WTC11 (cell line): ENCODE measurements at regions not wholly inside any gene's neighbourhood (a gene's known extent, or its start where the extent isn't known, plus 50 kb on each side); places are given as distances from the start of the nearest gene placed in this dataset.
A peak's percentile ranks its signal among the peaks of the same experiment; 100 is the strongest.

Experiments
- ATAC-seq: fragments of 200-7000 bp; cut with Tn5 transposase; 2 replicates; pipeline ENCODE4 v1.10.0; 2021; ENCODE audit warnings: mild to moderate bottlenecking, moderate library complexity
- CTCF ChIA-PET: fragments of 300-600 bp; sonication (Branson Sonifier 250); formaldehyde crosslinking; loops from one replicate; lab custom pipeline; 2021; ENCODE audit warnings: antibody characterized with exemption; lab: Charles Lee
- POLR2A ChIA-PET: fragments of 350-600 bp; sonication (Branson Sonifier 250); formaldehyde crosslinking; loops from one replicate; lab custom pipeline; 2021; ENCODE audit warnings: antibody characterized with exemption; lab: Charles Lee
- DNase-seq: peaks from one replicate; pipeline ENCODE4 v3.0.0; 2021; ENCODE audit warnings: low spot score
- H3K27ac Mint-ChIP-seq: 2 replicates; pipeline ENCODE4 v1.8.0; 2021; ENCODE audit warnings: mixed read lengths
- H3K27me3 Mint-ChIP-seq: 2 replicates; pipeline ENCODE4 v1.8.0; 2021; ENCODE audit warnings: low read depth, mild to moderate bottlenecking, moderate library complexity, mixed read lengths
- H3K36me3 Mint-ChIP-seq: 2 replicates; pipeline ENCODE4 v1.8.0; 2021; ENCODE audit warnings: mixed read lengths
- H3K4me1 Mint-ChIP-seq: 2 replicates; pipeline ENCODE4 v1.8.0; 2022; ENCODE audit warnings: mixed read lengths
- H3K4me3 Mint-ChIP-seq: 2 replicates; pipeline ENCODE4 v1.8.0; 2021; ENCODE audit warnings: mild to moderate bottlenecking, moderate library complexity, mixed read lengths
- H3K9me3 Mint-ChIP-seq: 2 replicates; pipeline ENCODE4 v1.8.0; 2021; ENCODE audit warnings: mixed read lengths
- FOXK1 ChIP-seq: sonication (generic); formaldehyde crosslinking; IDR thresholded peaks from 2 replicates; pipeline ENCODE4 v1.8.0; 2022; ENCODE audit warnings: mild to moderate bottlenecking, moderate library complexity, missing genetic modification reagents
- GTF2I ChIP-seq: fragments of 250-450 bp; sonication (Bioruptor Pico); conservative IDR thresholded peaks from 2 replicates; pipeline ENCODE4 v1.4.0; 2021; ENCODE audit warnings: mild to moderate bottlenecking
- SMAD3 ChIP-seq: sonication (generic); formaldehyde crosslinking; IDR thresholded peaks from 2 replicates; pipeline ENCODE4 v1.8.0; 2022; ENCODE audit warnings: missing genetic modification reagents, mild to moderate bottlenecking, borderline replicate concordance
- ZNF232 ChIP-seq: sonication (generic); formaldehyde crosslinking; IDR thresholded peaks from 2 replicates; pipeline ENCODE4 v1.8.0; 2022; ENCODE audit warnings: mild to moderate bottlenecking, missing genetic modification reagents
- ZNF532 ChIP-seq: fragments of 250-450 bp; sonication (Bioruptor Pico); IDR thresholded peaks from 2 replicates; pipeline ENCODE4 v1.9.0; 2021; ENCODE audit warnings: mild to moderate bottlenecking, borderline replicate concordance
- TF ChIP-seq, protein P1 (sequence below): fragments of 200-600 bp; IDR thresholded peaks from 2 replicates; pipeline ENCODE4 v1.8.0; 2022; ENCODE audit warnings: antibody characterized with exemption
- TF ChIP-seq, protein P2 (sequence below): sonication (generic); formaldehyde crosslinking; IDR thresholded peaks from 2 replicates; pipeline ENCODE4 v1.8.1; 2023; ENCODE audit warnings: mild to moderate bottlenecking, missing genetic modification reagents, borderline replicate concordance
- TF ChIP-seq, protein P3 (sequence below): sonication (generic); formaldehyde crosslinking; IDR thresholded peaks from 2 replicates; pipeline ENCODE4 v1.8.1; 2023; ENCODE audit warnings: mild to moderate bottlenecking, missing genetic modification reagents, moderate library complexity

DNA sequence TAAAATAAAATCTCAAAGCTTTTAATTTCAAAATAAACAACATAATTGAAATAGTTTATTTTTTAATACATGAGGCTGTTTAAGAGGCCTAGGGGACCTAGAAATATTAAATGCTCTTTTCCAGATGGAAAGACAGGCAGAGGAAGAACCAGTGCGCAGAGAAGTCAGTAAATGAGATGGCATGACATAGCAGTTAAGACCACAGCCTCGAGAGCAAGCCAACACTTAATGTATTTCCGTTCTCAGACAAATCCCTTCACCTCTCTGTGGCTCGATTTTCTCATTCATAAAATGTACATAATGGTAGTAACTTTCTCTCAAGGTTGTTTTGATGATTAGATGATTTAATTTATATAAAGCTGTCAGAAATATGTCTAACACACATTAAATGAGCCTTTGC is 405.1 kb upstream of the CWC22 start (continued):
- TF ChIP-seq ZNF532 (CRISPR knock-in tag) (no peak), ZNF232 (no peak), SMAD3 (CRISPR knock-in tag) (no peak), FOXK1 (CRISPR knock-in tag) (no peak), GTF2I (CRISPR knock-in tag) (no peak)
- TF ChIP-seq, protein P1, sequence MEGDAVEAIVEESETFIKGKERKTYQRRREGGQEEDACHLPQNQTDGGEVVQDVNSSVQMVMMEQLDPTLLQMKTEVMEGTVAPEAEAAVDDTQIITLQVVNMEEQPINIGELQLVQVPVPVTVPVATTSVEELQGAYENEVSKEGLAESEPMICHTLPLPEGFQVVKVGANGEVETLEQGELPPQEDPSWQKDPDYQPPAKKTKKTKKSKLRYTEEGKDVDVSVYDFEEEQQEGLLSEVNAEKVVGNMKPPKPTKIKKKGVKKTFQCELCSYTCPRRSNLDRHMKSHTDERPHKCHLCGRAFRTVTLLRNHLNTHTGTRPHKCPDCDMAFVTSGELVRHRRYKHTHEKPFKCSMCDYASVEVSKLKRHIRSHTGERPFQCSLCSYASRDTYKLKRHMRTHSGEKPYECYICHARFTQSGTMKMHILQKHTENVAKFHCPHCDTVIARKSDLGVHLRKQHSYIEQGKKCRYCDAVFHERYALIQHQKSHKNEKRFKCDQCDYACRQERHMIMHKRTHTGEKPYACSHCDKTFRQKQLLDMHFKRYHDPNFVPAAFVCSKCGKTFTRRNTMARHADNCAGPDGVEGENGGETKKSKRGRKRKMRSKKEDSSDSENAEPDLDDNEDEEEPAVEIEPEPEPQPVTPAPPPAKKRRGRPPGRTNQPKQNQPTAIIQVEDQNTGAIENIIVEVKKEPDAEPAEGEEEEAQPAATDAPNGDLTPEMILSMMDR = no peak

DNA sequence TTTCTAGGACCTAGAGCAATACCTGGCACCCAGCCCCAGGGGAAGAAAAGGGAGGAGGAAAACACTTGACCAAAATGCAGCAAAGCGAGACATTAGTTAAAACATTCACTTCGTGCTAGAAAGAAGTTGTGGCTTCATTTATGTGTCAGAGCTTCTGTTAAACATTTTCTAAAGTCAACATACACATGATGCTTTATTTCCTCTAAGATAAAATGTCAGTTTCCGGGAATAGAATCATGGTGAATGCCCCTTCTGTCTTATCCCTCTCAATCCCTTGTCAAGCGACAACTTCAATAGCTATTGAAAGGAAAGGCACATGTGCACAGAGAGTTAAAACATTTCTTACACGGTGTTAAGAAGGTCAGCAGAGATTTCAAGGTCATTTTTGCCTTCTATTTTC is 404.6 kb upstream of the CWC22 start:
- no peak for ATAC-seq
- TF ChIP-seq ZNF532 (CRISPR knock-in tag) = no peak
- TF ChIP-seq, protein P2, sequence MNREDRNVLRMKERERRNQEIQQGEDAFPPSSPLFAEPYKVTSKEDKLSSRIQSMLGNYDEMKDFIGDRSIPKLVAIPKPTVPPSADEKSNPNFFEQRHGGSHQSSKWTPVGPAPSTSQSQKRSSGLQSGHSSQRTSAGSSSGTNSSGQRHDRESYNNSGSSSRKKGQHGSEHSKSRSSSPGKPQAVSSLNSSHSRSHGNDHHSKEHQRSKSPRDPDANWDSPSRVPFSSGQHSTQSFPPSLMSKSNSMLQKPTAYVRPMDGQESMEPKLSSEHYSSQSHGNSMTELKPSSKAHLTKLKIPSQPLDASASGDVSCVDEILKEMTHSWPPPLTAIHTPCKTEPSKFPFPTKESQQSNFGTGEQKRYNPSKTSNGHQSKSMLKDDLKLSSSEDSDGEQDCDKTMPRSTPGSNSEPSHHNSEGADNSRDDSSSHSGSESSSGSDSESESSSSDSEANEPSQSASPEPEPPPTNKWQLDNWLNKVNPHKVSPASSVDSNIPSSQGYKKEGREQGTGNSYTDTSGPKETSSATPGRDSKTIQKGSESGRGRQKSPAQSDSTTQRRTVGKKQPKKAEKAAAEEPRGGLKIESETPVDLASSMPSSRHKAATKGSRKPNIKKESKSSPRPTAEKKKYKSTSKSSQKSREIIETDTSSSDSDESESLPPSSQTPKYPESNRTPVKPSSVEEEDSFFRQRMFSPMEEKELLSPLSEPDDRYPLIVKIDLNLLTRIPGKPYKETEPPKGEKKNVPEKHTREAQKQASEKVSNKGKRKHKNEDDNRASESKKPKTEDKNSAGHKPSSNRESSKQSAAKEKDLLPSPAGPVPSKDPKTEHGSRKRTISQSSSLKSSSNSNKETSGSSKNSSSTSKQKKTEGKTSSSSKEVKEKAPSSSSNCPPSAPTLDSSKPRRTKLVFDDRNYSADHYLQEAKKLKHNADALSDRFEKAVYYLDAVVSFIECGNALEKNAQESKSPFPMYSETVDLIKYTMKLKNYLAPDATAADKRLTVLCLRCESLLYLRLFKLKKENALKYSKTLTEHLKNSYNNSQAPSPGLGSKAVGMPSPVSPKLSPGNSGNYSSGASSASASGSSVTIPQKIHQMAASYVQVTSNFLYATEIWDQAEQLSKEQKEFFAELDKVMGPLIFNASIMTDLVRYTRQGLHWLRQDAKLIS (CRISPR knock-in tag) = no peak
- TF ChIP-seq, protein P3, sequence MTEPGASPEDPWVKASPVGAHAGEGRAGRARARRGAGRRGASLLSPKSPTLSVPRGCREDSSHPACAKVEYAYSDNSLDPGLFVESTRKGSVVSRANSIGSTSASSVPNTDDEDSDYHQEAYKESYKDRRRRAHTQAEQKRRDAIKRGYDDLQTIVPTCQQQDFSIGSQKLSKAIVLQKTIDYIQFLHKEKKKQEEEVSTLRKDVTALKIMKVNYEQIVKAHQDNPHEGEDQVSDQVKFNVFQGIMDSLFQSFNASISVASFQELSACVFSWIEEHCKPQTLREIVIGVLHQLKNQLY (CRISPR knock-in tag) = no peak
- no peaks in the 10 kb centered on the region for H3K27me3 Mint-ChIP-seq
- H3K4me3 Mint-ChIP-seq = no peak overlapping the region
- CTCF ChIA-PET = no interaction called here
- H3K27ac Mint-ChIP-seq = 0 out of 2 replicates have a peak overlapping the region, but pooled peaks have one; percentile 35
- no peaks in the 10 kb centered on the region for H3K9me3 Mint-ChIP-seq
- H3K36me3 Mint-ChIP-seq = no peaks in the 10 kb centered on the region
- H3K4me1 Mint-ChIP-seq = peaks cover 13% of the 10 kb centered on the region
- POLR2A ChIA-PET = no interaction called here
- no peak for DNase-seq
